NOMO-1 (cell line): ENCODE measurements at regions not wholly inside any gene's neighbourhood (a gene's known extent, or its start where the extent isn't known, plus 50 kb on each side); places are given as distances from the start of the nearest gene placed in this dataset.
"Not testable (repeated sequence)": the region's sequence is repeated elsewhere in the genome, so short reads cannot be mapped to it uniquely, and the experiment has no call there.

Experiments
- DNase-seq, 2 experiments: peaks; one replicate each; lab custom pipeline; 2025; ENCODE audit not compliant: unreplicated experiment in 2 of 2; lab: John Stamatoyannopoulos, UW

DNA sequence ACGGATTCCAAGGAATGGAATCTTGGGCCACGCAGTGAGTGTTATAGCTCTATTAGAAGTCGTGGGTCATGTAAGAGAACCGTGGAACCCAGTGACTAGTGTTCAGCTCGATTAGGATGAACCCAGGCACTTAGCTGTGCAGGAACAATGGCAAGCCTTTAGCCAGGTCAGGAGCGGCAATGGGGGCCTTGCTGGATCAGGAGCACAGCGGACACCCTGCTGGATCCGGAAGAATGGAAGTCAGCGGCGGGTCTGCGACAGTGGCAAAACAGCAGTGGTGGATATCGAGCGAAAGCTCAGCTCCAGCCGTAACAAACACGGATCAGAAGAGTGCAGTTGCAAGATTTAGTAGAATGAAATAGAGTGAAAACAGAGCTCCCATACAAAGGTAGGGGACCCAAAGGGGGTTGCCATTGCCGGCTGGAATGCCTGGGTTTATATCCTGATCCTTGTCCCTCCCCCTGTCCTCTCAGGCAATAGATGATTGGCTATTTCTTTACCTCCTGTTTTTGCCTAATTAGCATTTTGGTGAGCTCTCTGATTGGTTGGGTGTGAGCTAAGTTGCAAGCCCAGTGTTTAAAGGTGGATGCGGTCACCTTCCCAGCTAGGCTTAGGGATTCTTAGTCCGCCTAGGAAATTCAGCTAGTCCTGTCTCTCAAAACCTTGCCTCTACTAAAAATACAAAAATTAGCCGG is 618.3 kb upstream of the CBLB start:
- DNase-seq = not testable (repeated sequence)

DNA sequence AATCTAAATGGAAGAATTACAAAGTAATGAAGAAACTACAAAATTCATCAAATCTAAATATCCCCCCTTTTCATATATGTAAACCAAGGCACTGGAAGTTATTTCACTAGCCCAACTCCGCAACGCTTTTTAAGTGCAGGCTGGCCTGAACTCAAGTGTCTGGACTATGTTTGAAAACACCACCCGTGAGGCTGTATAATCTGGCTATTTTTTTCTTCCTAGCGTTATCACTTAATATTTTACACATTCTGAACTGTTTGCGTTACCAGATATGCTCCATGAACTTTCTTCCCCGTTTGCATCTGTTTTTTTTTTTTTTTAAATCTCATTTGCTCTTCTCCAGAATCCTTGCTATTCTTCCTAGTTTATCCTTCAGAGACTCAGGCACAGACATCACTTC is 619.5 kb upstream of the CBLB start:
- no peak for DNase-seq

DNA sequence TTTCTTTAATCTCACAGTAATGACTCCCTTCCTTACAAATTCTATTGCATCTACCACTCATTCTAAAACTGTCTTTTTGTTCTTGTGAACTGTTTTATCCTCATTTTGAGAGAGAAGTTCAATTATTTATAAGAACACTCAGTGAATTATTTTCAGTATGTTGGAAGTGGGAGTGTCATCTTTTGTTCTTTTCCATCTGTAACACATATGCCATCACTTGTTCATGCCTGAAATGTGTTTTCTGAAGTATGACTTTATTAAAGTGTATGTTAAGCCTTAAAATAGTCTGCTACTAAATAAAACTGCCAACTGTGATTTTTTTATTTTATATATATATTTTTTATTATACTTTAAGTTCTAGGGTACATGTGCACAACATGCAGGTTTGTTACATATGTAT is 623.0 kb upstream of the CBLB start:
- DNase-seq = no peak

DNA sequence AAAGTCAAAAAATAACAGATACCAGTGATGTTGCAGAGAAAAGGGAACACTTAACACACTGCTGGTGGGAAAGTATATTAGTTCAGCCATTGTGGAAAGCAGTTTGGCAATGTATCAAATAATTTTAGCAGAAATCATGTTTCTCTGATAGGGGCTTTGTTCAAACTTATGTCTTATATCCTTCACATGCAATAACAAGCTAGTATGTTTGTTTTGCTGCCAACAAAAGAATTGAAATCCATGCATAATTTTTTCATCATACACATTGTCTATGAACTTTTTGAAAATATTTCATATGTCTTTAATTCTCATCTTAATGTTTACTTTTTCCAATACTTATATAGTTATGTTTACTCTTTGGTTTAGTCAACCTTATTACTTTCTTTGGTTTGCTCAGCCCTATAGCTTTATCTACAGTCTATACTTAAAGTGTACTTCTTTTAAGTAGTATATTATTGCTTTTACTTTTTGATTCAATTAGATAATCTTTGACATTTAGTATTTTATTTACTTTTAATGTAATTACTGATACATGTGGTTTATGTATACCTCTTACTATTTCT is 639.6 kb upstream of the CBLB start:
- no peak for DNase-seq

DNA sequence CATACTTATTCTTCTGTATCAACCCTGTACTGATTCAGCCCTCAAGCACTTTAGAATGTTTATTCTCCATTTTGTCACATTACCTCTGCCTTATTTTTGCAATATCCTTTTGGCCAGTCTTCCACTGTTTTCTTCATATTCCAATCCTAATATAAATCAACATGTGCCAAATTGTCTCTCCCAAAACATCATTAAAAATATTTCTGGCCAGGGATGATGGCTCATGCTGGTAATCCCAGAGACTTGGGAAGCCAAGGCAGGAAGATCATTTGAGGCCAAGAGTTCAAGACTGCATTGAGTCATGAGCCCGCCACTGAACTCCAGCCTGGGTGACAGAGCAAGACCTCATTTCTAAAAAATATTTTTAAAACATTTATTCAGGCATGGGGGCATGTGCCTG is 641.4 kb upstream of the CBLB start:
- no peak for DNase-seq

DNA sequence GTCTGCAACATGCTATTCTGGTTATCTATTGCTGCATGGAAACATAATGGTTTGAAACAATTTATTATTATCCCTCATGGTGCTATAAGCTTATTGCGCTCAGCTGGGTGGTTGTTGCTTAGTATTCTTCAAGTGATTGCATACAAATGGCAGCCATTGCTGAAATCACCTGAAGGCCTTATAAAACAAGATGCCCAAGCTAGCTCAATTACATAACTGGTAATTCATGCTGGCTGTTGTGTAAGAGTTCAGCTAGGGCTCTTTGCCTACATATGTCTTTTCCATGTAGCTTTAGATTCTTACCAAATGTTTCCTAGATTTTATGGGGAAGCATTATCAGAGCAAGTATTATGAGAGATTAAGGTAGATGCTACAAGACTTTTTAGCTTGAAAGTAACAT is 644.0 kb upstream of the CBLB start:
- DNase-seq = no peak

DNA sequence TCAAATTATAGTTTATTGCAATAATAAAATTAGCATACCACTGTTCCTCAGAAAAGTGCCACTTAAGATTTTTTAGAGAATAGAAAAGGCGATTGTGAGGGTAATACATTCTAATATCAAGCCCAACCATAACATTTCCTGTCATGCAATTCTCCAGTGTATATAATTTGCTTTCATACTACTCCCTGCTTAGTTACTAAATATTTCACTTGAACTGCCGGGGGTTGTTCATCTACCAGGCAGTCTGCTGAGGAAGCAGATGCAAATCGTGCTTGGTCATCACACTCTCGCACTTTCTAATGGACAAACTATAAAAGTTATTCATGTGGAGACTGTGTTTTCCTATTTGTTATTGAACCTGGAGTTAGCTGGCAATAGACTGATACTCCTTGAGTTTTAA is 645.6 kb upstream of the CBLB start:
- DNase-seq = no peak

DNA sequence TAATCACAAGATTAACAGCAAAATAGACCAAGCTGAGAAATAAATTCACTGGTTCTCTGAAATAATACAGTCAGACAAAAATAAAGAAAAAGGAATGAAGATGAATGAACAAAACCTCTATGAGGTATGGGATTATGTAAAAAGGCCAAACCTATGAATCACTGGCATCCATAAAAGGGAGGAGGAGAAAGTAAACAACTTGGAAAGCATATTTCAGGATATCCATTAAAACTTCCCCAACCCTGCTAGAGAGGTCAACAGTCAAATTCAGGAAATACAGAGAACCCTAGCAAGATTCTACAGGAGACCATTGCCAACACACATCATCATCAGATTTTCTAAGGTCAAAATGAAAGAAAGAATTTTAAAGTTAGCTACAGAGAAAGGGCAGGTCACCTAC is 649.7 kb upstream of the CBLB start:
- DNase-seq = no peak

DNA sequence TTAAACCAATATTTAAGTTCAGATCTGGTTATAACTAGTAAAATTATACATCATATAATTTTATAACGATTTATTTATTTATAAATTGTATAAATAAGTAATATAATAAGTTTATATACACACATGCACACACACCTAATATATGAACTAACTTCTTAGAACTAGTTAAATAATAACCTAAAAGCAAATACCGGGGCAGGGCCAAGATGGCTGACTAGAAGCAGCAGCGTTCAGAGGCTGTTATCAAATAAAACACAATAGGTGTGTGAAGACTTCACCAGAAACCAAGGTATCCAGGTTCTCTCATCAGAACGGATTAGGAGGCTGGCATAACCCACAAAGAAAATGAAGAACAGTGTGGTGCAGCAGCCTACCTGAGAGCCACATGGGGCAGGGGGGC is 653.6 kb upstream of the CBLB start:
- DNase-seq = no peak

DNA sequence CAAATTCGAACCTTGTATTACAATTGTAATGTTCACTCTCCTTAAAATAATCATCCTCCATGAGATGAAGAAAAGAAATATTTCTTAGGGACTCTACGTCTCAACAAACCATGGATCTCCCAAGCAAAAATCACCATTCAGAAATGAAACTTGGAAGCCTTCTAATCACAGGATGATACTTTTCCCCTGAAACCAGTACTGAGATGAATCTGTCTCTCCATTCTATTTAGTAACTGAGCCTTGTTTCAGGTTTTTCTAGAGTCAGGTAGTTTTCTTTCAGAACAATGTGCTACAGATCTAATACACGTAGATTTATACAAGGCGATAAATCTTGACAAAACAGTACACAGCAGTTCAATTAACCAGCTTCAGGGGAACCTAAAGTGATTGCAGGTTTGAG is 660.1 kb upstream of the CBLB start:
- DNase-seq = no peak

DNA sequence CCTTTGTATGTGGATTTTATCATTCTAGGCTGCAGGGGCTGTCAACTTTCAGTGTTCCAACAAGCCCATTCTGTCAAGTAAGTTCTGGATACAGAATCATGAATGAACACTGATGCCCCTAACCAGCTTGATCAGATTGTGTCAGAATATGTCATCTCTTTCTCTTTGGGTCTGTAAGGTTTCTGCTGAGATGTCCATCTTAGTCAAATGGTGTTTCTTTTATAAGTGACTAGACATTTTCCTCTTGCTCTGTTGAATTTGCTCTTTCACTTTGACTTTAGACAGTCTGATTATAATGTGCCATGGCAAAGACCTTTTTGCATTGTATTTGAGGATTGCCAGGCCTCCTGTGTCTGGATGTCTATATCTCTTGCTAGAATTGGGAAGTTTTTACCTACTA is 660.9 kb upstream of the CBLB start:
- DNase-seq = no peak

DNA sequence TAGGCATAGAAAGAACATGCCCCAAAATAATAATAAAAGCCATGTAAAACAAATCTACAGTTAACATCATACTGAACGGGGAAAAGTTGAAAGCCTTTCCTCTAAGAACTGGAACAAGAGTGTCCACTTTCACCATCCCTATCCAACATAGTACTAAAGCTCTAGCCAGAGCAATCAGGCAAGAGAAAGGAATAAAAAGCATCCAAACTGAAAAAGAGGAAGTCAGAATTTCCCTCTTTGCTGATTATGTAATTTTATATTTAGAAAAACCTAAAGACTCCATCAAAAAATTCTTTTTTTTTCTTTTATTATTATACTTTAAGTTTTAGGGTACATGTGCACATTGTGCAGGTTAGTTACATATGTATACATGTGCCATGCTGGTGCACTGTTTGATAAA is 661.6 kb upstream of the CBLB start:
- DNase-seq = peak in 1 of 2 experiments; percentile 32

DNA sequence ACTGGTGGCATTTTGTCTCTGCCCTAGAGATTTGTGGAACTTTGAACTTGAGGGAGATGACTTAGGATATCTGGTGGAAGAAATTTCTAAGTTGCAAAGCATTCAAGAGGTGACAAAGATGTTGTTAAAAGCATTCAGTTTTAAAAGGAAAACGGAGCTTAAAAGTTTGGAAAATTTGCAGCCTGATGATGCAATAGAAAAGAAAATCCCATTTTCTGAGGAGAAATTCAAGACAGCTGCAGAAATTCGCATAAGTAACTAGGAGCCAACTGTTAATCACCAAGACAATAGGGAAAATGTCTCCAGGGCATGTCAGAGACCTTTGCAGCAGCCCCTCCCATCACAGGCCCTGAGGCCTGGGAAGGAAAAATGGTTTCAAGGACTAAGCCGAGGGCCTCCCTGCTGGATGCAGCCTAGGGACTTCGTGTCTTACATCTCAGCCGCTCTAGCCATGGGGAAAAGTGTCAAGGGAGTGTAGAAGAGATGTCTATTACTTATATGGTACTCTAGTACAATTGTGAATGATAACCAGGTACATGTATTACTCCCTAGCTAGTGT is 663.0 kb upstream of the CBLB start:
- not testable (repeated sequence) for DNase-seq

DNA sequence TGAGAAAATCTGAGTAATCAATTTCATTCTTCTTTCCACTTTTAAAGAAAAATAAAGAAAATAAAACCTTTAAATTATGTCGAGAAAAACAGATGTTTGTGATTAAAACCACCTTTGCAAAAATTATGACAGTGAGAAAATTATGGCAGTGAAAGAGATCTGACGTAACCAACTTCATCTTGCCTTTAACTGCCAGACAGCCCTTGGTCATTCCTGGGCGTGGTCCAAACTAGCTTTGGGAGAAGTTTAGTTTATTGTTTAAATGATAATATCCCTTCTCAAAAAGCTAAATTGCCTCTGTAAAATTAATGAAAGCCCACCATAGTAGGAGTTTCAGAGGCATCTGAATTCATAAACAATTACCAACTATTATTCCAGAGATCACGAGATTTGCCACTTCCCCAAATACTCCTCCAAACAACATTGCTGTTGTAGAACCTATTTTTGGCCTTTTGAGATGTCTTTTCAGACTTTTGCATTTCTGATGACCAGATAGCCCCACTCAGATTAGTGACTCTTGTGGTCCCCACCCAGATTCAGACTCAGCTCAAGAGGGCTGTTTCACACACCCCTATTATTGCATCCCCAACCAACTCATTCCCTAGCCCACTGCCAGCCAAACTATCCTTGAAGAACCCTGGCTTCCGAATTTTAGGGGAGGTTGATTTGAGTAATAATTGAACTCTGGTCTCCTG is 664.4 kb upstream of the CBLB start:
- DNase-seq = peak in 1 of 2 experiments; percentile 24

DNA sequence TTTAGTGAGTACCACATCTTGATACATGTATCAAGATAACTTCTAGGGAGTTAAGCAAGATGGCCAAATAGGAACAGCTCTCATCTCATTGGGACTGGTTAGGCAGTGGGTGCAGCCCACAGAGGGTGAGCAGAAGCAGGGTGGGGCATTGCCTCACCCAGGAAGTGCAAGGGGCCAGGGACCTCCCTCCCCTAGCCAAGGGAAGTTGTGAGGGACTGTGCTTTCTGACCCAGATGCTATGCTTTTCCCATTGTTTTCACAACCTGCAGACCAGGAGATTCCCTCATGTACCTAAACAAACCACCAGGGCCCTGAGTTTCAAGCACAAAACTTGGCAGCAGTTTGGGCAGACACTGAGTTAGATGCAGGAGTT is 665.0 kb upstream of the CBLB start:
- no peak for DNase-seq

DNA sequence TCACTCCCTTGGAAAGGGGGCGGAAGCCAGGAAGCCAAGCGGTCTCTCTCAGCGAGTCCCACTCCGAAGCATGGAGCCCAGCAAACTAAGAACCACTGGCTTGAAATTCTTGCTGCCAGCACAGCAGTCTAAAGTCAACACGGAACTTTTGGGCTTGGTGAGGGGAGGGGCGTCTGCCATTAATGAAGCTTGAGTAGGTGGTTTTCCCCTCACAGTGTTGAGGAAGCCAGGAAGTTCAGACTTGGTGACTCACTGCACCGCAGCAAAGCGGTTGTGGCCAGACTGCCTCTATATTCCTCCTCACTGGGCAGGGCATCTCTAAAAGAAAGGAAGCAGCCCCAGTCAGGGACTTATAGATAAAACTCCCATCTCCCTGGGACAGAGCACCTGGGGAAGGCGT is 665.4 kb upstream of the CBLB start:
- DNase-seq = peak; percentile 70 to 80

DNA sequence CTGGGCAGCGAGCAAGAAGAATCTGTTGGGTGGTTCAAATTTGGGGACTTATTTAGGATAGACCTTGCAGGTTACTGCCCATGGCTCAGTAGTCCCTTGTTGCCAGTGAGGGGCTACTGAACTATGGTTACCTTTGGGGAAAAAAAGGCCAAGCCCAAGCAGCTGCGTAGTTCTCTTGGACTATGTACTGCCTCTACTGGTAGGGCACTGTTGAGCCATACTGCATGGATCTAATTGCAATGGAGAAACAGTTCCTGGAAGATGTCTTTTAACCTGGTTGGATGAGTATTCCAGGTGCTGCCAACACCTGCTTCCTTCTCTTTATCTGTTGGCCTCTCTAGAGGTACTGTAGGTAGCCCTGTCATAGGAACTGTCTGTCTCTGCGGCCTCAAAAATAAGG is 671.9 kb upstream of the CBLB start:
- DNase-seq = no peak

DNA sequence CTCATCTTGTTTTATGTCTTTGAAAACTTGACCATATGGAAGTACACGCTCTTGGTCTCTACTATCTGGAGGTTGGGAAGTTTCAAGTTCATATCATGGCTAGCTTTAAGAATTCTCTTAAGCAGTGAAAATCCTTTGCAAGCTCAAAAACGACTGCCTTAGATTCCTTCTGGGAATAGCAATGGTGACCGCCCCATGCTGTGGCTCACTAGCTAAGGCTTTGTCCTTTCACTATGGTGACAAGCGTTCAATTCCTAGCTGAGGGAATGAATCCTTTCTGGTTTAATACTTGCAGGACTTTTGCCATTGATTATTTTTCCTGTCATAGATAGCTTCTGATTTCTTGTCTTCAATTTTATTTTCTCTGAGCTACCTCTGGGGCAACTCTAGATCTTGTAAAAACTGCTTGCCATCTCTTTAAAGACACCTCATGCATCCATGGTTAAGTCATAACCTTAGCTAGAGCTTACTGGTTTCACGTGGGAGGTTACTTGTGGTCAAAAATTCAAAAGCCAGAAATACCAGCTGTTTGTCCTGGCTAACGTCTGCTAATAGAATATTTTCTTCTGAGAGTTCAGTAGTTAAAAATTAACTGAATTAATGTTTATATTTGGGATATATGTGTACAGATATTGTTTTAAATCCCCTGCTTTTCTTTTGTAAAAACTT is 673.4 kb upstream of the CBLB start:
- DNase-seq = no peak

DNA sequence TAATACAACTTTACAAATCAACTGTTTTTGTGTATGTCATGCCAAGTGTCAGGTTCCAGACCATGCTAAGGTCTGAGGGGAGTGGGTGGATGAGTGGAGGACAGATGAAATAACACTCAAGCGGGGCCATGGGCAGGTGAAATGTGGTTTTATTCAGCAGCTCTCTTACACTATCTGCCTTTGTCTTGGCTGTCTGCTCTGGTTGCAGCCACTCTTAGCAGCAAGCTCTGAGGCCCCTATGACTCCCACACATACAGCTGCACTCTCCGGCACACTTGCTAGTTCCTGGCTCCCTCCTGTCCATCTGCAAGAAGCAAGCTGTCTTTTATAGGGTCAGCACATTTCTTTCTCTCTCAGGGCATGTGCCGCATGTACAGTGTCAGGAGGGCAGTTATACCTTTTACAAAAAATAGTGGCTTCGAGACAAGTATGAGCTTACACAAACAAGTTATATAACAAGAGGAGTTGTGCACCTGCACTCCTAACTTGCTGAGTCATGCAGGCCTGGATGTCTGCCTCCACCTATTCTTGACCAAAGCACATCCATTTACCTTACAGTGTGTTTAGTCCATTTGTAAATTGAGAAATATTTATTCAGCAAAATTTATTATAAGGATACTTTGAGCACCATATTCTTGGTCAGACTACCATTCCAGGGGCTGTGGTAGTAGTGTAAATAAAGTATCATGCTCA is 683.7 kb upstream of the CBLB start:
- DNase-seq = no peak

DNA sequence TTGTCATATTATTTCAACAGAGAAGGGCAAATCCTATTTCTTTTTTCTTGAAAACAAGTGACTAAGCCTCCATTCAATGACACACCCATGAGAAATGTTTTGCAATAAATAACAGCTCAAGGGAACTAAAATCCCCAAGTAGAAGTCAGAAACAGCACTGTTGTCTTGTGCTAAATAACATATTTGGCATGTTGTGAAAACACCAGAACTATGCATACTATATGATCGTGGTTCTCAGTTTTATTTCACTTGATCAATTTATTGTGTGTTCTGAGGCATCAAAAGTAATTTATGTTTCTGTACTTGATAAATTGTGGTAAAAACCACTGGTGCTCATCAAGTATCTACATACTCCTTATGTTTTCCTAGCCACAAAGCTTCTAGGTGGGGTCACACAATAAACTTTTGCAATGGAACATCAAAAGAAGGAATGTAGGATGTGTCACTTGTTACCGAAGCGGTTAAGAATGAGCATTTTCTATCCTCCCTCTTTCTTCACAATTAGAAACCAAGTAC is 691.7 kb upstream of the CBLB start:
- peak; percentile 60 to 89 for DNase-seq

DNA sequence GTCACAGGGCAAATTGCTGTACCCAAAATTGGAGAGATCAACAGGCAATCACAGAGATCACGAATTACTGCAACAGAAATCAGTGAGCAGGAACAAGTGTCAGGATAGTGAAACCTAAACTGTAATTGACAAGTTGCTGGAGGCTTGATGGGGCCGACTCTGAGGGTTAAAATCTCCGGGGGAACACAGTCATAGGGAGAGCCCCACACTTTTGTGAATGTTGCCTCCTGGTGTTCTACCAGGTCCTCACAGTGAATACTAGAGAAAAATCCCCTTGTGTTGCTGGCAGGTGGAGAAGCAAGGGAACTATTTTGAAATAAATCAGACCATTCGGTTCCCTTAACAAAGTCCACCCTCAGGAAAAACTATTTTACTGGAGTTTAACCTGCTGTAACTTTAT is 697.5 kb upstream of the CBLB start:
- DNase-seq = peak; percentile 17 to 35
